ENCODE measurements at regions not wholly inside any gene's neighbourhood (a gene's known extent, or its start where the extent isn't known, plus 50 kb on each side); places are given as distances from the start of the nearest gene placed in this dataset.

- ChIA-PET CTCF (ENCODE audit: unreplicated experiment) (no interaction called here), POLR2A (no interaction called here)
- H2AFZ ChIP-seq (ENCODE audit: low read length) = no peak overlapping the region
- H3K4me2 ChIP-seq (ENCODE audit: low read length) = no peak overlapping the region
- 0 out of 2 replicates have a peak, but pooled peaks cover 4% of the 10 kb centered on the region for H3K9me3 ChIP-seq (ENCODE audit: low read length)
- no peak overlapping the region for H3K27ac ChIP-seq (ENCODE audit: low read depth, low read length, poor library complexity, severe bottlenecking)
- H3K36me3 ChIP-seq (ENCODE audit: insufficient read depth, low read length) = no peaks in the 10 kb centered on the region
- no TSS peak for BruUV-seq (replicated peaks)
- no peaks in the 10 kb centered on the region for H3K79me2 ChIP-seq (ENCODE audit: insufficient read depth, low read depth, low read length)
- no peaks in the 10 kb centered on the region for H4K20me1 ChIP-seq (ENCODE audit: insufficient read depth, low read length)
- H3K4me3 ChIP-seq (ENCODE audit: low read depth, low read length, poor library complexity, severe bottlenecking) = no peak overlapping the region
- no peak for DNase-seq (ENCODE audit: low spot score)
- H3K4me1 ChIP-seq (ENCODE audit: insufficient read depth, low read length, poor library complexity, severe bottlenecking) = no peaks in the 10 kb centered on the region
- no peaks in the 10 kb centered on the region for H3K9me2 ChIP-seq (ENCODE audit: insufficient read depth, low read length)
- intact Hi-C loops (cut with micrococcal nuclease; ENCODE audit: unreplicated experiment) = no loop called here
- TF ChIP-seq EZH2phosphoT487 (IDR thresholded peaks at IDR 0.05; ENCODE audit: borderline replicate concordance, low read depth, low read length) = no peak
- TF ChIP-seq, protein P1, sequence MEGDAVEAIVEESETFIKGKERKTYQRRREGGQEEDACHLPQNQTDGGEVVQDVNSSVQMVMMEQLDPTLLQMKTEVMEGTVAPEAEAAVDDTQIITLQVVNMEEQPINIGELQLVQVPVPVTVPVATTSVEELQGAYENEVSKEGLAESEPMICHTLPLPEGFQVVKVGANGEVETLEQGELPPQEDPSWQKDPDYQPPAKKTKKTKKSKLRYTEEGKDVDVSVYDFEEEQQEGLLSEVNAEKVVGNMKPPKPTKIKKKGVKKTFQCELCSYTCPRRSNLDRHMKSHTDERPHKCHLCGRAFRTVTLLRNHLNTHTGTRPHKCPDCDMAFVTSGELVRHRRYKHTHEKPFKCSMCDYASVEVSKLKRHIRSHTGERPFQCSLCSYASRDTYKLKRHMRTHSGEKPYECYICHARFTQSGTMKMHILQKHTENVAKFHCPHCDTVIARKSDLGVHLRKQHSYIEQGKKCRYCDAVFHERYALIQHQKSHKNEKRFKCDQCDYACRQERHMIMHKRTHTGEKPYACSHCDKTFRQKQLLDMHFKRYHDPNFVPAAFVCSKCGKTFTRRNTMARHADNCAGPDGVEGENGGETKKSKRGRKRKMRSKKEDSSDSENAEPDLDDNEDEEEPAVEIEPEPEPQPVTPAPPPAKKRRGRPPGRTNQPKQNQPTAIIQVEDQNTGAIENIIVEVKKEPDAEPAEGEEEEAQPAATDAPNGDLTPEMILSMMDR (conservative IDR thresholded peaks at IDR 0.05; ENCODE audit: low read length) = no peak
Measured at GRCh38 chr5:29960323-29960722, 1233.2 kb upstream of the CDH6 start.

- Histone ChIP-seq H4K20me1 (ENCODE audit: insufficient read depth, low read length) (no peaks in the 10 kb centered on the region), H3K9me2 (ENCODE audit: insufficient read depth, low read length) (no peaks in the 10 kb centered on the region), H3K9me3 (ENCODE audit: low read length) (no peaks in the 10 kb centered on the region), H3K27ac (ENCODE audit: low read depth, low read length, poor library complexity, severe bottlenecking) (no peak overlapping the region), H2AFZ (ENCODE audit: low read length) (no peak overlapping the region), H3K4me1 (ENCODE audit: insufficient read depth, low read length, poor library complexity, severe bottlenecking) (no peaks in the 10 kb centered on the region), H3K4me2 (ENCODE audit: low read length) (no peak overlapping the region), H3K4me3 (ENCODE audit: low read depth, low read length, poor library complexity, severe bottlenecking) (no peak overlapping the region), H3K79me2 (ENCODE audit: insufficient read depth, low read depth, low read length) (no peaks in the 10 kb centered on the region), H3K36me3 (ENCODE audit: insufficient read depth, low read length) (no peaks in the 10 kb centered on the region)
- no peak for TF ChIP-seq EZH2phosphoT487 (IDR thresholded peaks at IDR 0.05; ENCODE audit: borderline replicate concordance, low read depth, low read length)
- TF ChIP-seq, protein P1 (conservative IDR thresholded peaks at IDR 0.05; ENCODE audit: low read length) = no peak
- DNase-seq (ENCODE audit: low spot score) = no peak
- no TSS peak for BruUV-seq (replicated peaks)
- POLR2A ChIA-PET = interaction anchor here (0.7 kb wide), 1 partner anchor 12 kb away, joined by 3 read pairs; no protein-coding TSS in a partner anchor
- intact Hi-C loops (cut with micrococcal nuclease; ENCODE audit: unreplicated experiment) = no loop called here
- CTCF ChIA-PET (ENCODE audit: unreplicated experiment) = no interaction called here
Measured at GRCh38 chr5:29950416-29951145, 1242.9 kb upstream of the CDH6 start.

- Histone ChIP-seq H3K27ac (ENCODE audit: low read depth, low read length, poor library complexity, severe bottlenecking) (no peak overlapping the region), H3K4me2 (ENCODE audit: low read length) (no peak overlapping the region), H2AFZ (ENCODE audit: low read length) (no peak overlapping the region), H3K9me3 (ENCODE audit: low read length) (no peaks in the 10 kb centered on the region), H3K79me2 (ENCODE audit: insufficient read depth, low read depth, low read length) (no peaks in the 10 kb centered on the region), H3K9me2 (ENCODE audit: insufficient read depth, low read length) (no peaks in the 10 kb centered on the region), H3K4me3 (ENCODE audit: low read depth, low read length, poor library complexity, severe bottlenecking) (no peak overlapping the region), H3K36me3 (ENCODE audit: insufficient read depth, low read length) (no peaks in the 10 kb centered on the region), H3K4me1 (ENCODE audit: insufficient read depth, low read length, poor library complexity, severe bottlenecking) (no peaks in the 10 kb centered on the region), H4K20me1 (ENCODE audit: insufficient read depth, low read length) (no peaks in the 10 kb centered on the region)
- DNase-seq (ENCODE audit: low spot score) = no peak
- ChIA-PET POLR2A (no interaction called here), CTCF (ENCODE audit: unreplicated experiment) (no interaction called here)
- intact Hi-C loops (cut with micrococcal nuclease; ENCODE audit: unreplicated experiment) = no loop called here
- TF ChIP-seq EZH2phosphoT487 (IDR thresholded peaks at IDR 0.05; ENCODE audit: borderline replicate concordance, low read depth, low read length) = no peak
- TF ChIP-seq, protein P1 (conservative IDR thresholded peaks at IDR 0.05; ENCODE audit: low read length) = no peak
- no TSS peak for BruUV-seq (replicated peaks)
Measured at GRCh38 chr5:29949301-29949872, 1244.1 kb upstream of the CDH6 start.

Data from OCI-LY7 (cell line).